HepG2 (cell line): ENCODE measurements at regions not wholly inside any gene's neighbourhood (a gene's known extent, or its start where the extent isn't known, plus 50 kb on each side); places are given as distances from the start of the nearest gene placed in this dataset.

Source experiments
- ATAC-seq: fragments of 200-7000 bp; cut with Tn5 transposase; 3 replicates; pipeline ENCODE4 v1.9.1; 2020; ENCODE audit warnings: mild to moderate bottlenecking, moderate library complexity
- BruUV-seq: library from RNA; stranded (reverse); fragments of 400-500 nt; replicated peaks from 2 replicates; lab custom pipeline; 2021; lab: Mats Ljungman, UMichigan
- CTCF ChIA-PET: fragments of 300-600 bp; formaldehyde crosslinking; extraction: SDS; loops from one replicate; lab custom pipeline; 2021; ENCODE audit warnings: low total read pairs, inconsistent platforms, low intra/inter-chr PET ratio; lab: Yijun Ruan, JAX
- POLR2A ChIA-PET: fragments of 350-600 bp; sonication (Branson Sonifier 250); formaldehyde crosslinking; loops from one replicate; lab custom pipeline; 2020; ENCODE audit warnings: antibody characterized with exemption, inconsistent platforms; lab: Yijun Ruan, JAX
- DNase-seq: peaks from one replicate; pipeline ENCODE4 v3.0.0-alpha.2; 2015; ENCODE audit warnings: low spot score
- FAIRE-seq: peaks from 3 replicates; lab custom pipeline; 2011; peaks lifted over from hg19 to GRCh38; lab: Jason Lieb, UNC
- H2AFZ ChIP-seq: one replicate; pipeline ENCODE4 v1.6.1; 2011; ENCODE audit warnings: low read length, inconsistent platforms
- H3K27ac ChIP-seq: fragments of 300-600 bp; 3 replicates; pipeline ENCODE4 v1.8.0; 2011; ENCODE audit warnings: mixed run types, mild to moderate bottlenecking, mixed read lengths, low read length, inconsistent platforms; ENCODE audit not compliant: insufficient read depth; ENCODE audit errors: extremely low read length
- H3K27me3 ChIP-seq, 2 experiments: fragments of 200-600 bp in 1 of 2; 2 replicates in 1 of 2; 3 replicates in 1 of 2; pipeline versions ENCODE4 v1.6.0 to v1.8.0; 2011; ENCODE audit warnings: low read length in 2 of 2, mild to moderate bottlenecking in 2 of 2, moderate library complexity in 2 of 2, inconsistent platforms in 1 of 2; ENCODE audit not compliant: insufficient read depth in 2 of 2, control insufficient read depth in 1 of 2
- H3K36me3 ChIP-seq, 2 experiments: fragments of 200-600 bp in 1 of 2; replicated peaks in 1 of 2; 2 replicates in 1 of 2; 3 replicates in 1 of 2; pipeline versions ENCODE4 v1.5.1 to v1.8.0; 2011; ENCODE audit warnings: low read length in 2 of 2, inconsistent platforms in 1 of 2; ENCODE audit not compliant: insufficient read depth in 2 of 2, control insufficient read depth in 1 of 2
- H3K4me1 ChIP-seq: 2 replicates; pipeline ENCODE4 v1.5.1; 2012; ENCODE audit warnings: low read length, inconsistent platforms; ENCODE audit not compliant: insufficient read depth
- H3K4me2 ChIP-seq: 2 replicates; pipeline ENCODE4 v1.6.0; 2011; ENCODE audit warnings: low read depth, low read length, inconsistent platforms
- H3K4me3 ChIP-seq, 3 experiments: fragments of 200-600 bp in 1 of 3; sonication (generic), shearing (Covaris generic) in 1 of 3; replicated peaks in 1 of 3; 2 replicates each; pipeline ENCODE4 v1.5.1; 2011 to 2016; ENCODE audit warnings: low read length in 3 of 3, inconsistent platforms in 2 of 3, low read depth in 2 of 3, mild to moderate bottlenecking in 2 of 3, control low read depth in 1 of 3, mixed read lengths in 1 of 3; ENCODE audit not compliant: insufficient read depth in 1 of 3
- H3K79me2 ChIP-seq: one replicate; pipeline ENCODE4 v1.6.1; 2011; ENCODE audit warnings: low read length, inconsistent platforms; ENCODE audit not compliant: insufficient read depth
- H3K9ac ChIP-seq: 2 replicates; pipeline ENCODE4 v1.6.0; 2011; ENCODE audit warnings: mild to moderate bottlenecking, low read depth, low read length, inconsistent platforms; ENCODE audit not compliant: insufficient read depth
- H3K9me3 ChIP-seq: 2 replicates; pipeline ENCODE4 v1.5.1; 2012; ENCODE audit warnings: mild to moderate bottlenecking, low read length
- H4K20me1 ChIP-seq: 2 replicates; pipeline ENCODE4 v1.6.0; 2011; ENCODE audit warnings: inconsistent platforms, mild to moderate bottlenecking, low read length, moderate library complexity; ENCODE audit not compliant: insufficient read depth
- ATF7 ChIP-seq, 2 experiments: fragments of 450-650 bp in 1 of 2; sonication (generic) in 1 of 2; formaldehyde crosslinking in 1 of 2; IDR thresholded peaks; 2 replicates each; pipeline versions ENCODE4 v1.4.0 to v1.6.1; 2016 to 2020; ENCODE audit warnings: antibody characterized with exemption in 1 of 2, mild to moderate bottlenecking in 1 of 2, missing genetic modification reagents in 1 of 2
- CBFB ChIP-seq: sonication (generic); formaldehyde crosslinking; IDR thresholded peaks from 2 replicates; pipeline ENCODE4 v1.4.0; 2020; ENCODE audit warnings: missing genetic modification reagents
- FOSL2 ChIP-seq: sonication (generic); formaldehyde crosslinking; IDR thresholded peaks from 2 replicates; pipeline ENCODE4 v1.4.0; 2020; ENCODE audit warnings: missing genetic modification reagents
- HNRNPL ChIP-seq: fragments of 200-400 bp; formaldehyde crosslinking; IDR thresholded peaks from 2 replicates; pipeline ENCODE4 v1.6.1; 2017; ENCODE audit warnings: mild to moderate bottlenecking, low read depth, low read length
- KDM1A ChIP-seq: IDR thresholded peaks from 2 replicates; pipeline ENCODE4 v1.6.1; 2016; ENCODE audit warnings: missing compliant biosample characterization
- KDM5A ChIP-seq: fragments of 200-600 bp; sonication (generic); IDR thresholded peaks from 2 replicates; pipeline ENCODE4 v1.7.0; 2018; ENCODE audit warnings: antibody characterized with exemption, mild to moderate bottlenecking, low read length, borderline replicate concordance
- KDM6A ChIP-seq: IDR thresholded peaks from 2 replicates; pipeline ENCODE4 v1.6.1; 2016; ENCODE audit warnings: low read depth
- MED13 ChIP-seq: sonication (generic); formaldehyde crosslinking; IDR thresholded peaks from 2 replicates; pipeline ENCODE4 v1.5.0; 2020; ENCODE audit warnings: missing genetic modification reagents
- NCOA2 ChIP-seq: sonication (generic); formaldehyde crosslinking; IDR thresholded peaks from 2 replicates; pipeline ENCODE4 v1.8.0; 2022; ENCODE audit warnings: inconsistent platforms
- NFYC ChIP-seq: IDR thresholded peaks from 2 replicates; pipeline ENCODE4 v1.6.1; 2016; ENCODE audit warnings: missing genetic modification reagents, missing compliant biosample characterization
- SMARCC2 ChIP-seq: fragments of 450-650 bp; IDR thresholded peaks from 2 replicates; pipeline ENCODE4 v1.6.1; 2017; ENCODE audit warnings: antibody characterized with exemption, mild to moderate bottlenecking
- SRY ChIP-seq: sonication (generic); formaldehyde crosslinking; IDR thresholded peaks from 2 replicates; pipeline ENCODE4 v1.8.0; 2022; ENCODE audit warnings: mild to moderate bottlenecking, missing genetic modification reagents
- ZBTB1 ChIP-seq: sonication (generic); formaldehyde crosslinking; IDR thresholded peaks from 2 replicates; pipeline ENCODE4 v1.4.0; 2020; ENCODE audit warnings: missing genetic modification reagents, borderline replicate concordance
- ZBTB7A ChIP-seq: sonication (generic); formaldehyde crosslinking; IDR thresholded peaks from 2 replicates; pipeline ENCODE4 v1.8.0; 2022; ENCODE audit warnings: mild to moderate bottlenecking, missing genetic modification reagents
- ZFP37 ChIP-seq: sonication (generic); formaldehyde crosslinking; IDR thresholded peaks from 2 replicates; pipeline ENCODE4 v1.4.0; 2020; ENCODE audit warnings: missing genetic modification reagents, borderline replicate concordance
- ZNF121 ChIP-seq: sonication (generic); formaldehyde crosslinking; IDR thresholded peaks from 2 replicates; pipeline ENCODE4 v1.5.0; 2020; ENCODE audit warnings: mild to moderate bottlenecking, missing genetic modification reagents
- ZNF225 ChIP-seq: sonication (generic); formaldehyde crosslinking; IDR thresholded peaks from 2 replicates; pipeline ENCODE4 v1.4.0; 2020; ENCODE audit warnings: mild to moderate bottlenecking, missing genetic modification reagents
- ZNF7 ChIP-seq: IDR thresholded peaks from 2 replicates; pipeline ENCODE4 v1.6.1; 2016; ENCODE audit warnings: missing biosample characterization, missing genetic modification reagents
- ZSCAN30 ChIP-seq: sonication (generic); formaldehyde crosslinking; IDR thresholded peaks from 2 replicates; pipeline ENCODE4 v1.5.0; 2020; ENCODE audit warnings: mild to moderate bottlenecking, missing genetic modification reagents
- WGBS: methylation state at CpG from one replicate; pipeline ENCODE4 v1.1.6; 2017; ENCODE audit warnings: low lambda C conversion rate; 5-methylcytosine and 5-hydroxymethylcytosine counted together
- in situ Hi-C: cut with HindIII; loops from 2 replicates; pipeline ENCODE4 v1.10.0; 2017; ENCODE audit warnings: low pct_unique_long_range_greater_than_20kb; ENCODE audit not compliant: extremely low pct_ligation_motif_present
- intact Hi-C: fragments of 100-400 bp; cut with micrococcal nuclease; formaldehyde crosslinking; loops from one replicate; pipeline ENCODE4 v1.10.0; 2022; ENCODE audit not compliant: unreplicated experiment

DNA sequence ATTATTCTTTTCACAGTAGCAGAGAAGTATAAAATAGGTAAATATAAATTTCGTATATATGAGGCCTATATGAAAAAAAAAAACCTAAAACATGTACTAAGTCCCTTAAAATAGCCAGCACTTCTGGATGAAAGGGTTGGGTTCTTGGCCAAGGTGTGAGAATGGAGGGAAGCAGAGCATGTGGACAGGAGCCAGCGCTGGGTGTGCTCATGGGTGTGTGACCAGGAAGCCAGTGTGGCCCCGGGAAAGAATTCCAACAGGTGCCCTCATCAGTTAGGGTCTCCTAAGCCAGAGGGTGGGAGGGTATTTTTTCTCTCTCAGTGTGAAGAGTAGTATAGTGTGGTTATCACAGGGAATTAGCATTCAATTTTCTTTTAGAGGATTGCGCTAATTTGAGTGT, 401.9 kb upstream of the IGFBP3 start:
- no peaks in the 10 kb centered on the region for H3K79me2 ChIP-seq
- TF ChIP-seq CBFB (no peak), ZBTB7A (no peak), FOSL2 (CRISPR knock-in tag) (no peak), ZNF121 (CRISPR knock-in tag) (no peak), ATF7 (IDR thresholded peaks at IDR 0.05) (no peak), ATF7 (CRISPR knock-in tag; IDR thresholded peaks at IDR 0.05) (no peak), ZBTB1 (CRISPR knock-in tag) (no peak), HNRNPL (no peak), SMARCC2 (no peak), NFYC (CRISPR knock-in tag) (no peak), NCOA2 (CRISPR knock-in tag) (no peak), ZNF225 (CRISPR knock-in tag) (no peak), ZSCAN30 (no peak), KDM5A (no peak), ZFP37 (CRISPR knock-in tag) (no peak), KDM6A (CRISPR knock-in tag) (no peak), SRY (no peak), KDM1A (CRISPR knock-in tag) (no peak), MED13 (CRISPR knock-in tag) (no peak), ZNF7 (no peak)
- TF ChIP-seq, all 625 proteins: peak for 0
- intact Hi-C loops: no loop called here

More for the DNA sequence above, 401.9 kb upstream of the IGFBP3 start:
- Histone ChIP-seq H3K27me3 (no peaks in the 10 kb centered on the region), H3K9me3 (no peaks in the 10 kb centered on the region), H3K4me2 (no peak overlapping the region), H3K4me1 (peaks cover 9% of the 10 kb centered on the region; the same call in 1 of the 2 replicates), H4K20me1 (no peaks in the 10 kb centered on the region), H3K36me3 (no peaks in the 10 kb centered on the region), H3K9ac (no peak overlapping the region), H3K27ac (no peak overlapping the region), H3K4me3 (no peak overlapping the region), H2AFZ (no peak overlapping the region)
- in situ Hi-C loops: no loop called here
- ChIA-PET POLR2A (no interaction called here), CTCF (no interaction called here)
- 30% methylated on average over 4 of the region's 4 CpGs for WGBS
- DNase-seq (no peak), FAIRE-seq (no peak), ATAC-seq (no peak)
- no TSS peak for BruUV-seq
